ENCODE measurements at regions not wholly inside any gene's neighbourhood (a gene's known extent, or its start where the extent isn't known, plus 50 kb on each side); places are given as distances from the start of the nearest gene placed in this dataset.
"Not testable (repeated sequence)": the region's sequence is repeated elsewhere in the genome, so short reads cannot be mapped to it uniquely, and the experiment has no call there.

DNA sequence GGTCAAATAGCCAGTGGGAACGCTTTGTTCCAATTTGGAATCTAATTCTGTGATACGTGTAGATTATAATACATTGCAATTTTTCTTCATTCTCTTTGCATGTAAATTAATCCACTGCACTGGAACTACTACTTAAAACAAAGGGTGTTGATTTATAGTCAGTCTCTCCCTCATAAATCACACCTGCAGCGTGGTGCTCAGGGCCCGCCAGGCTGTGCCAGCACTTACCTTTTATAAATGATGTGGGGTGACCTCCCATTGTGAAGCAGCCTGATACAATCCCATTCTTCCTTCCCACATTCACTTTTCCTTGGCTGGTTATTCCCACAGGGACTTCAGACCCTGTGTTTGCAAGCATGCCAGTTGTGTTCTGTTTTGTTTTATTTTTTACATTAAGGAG lies 302.3 kb upstream of the ID2 start:
- Histone ChIP-seq H3K27me3 (no peaks in the 10 kb centered on the region), H3K4me3 (no peak overlapping the region), H3K4me1 (peaks cover 0 to 17% (median 6%) of the 10 kb centered on the region in 12 donors), H3K9me3 (no peaks in the 10 kb centered on the region), H3K27ac (peak overlapping the region in 11 of 12 donors; percentile 16 to 80 (median 62)), H3K36me3 (no peaks in the 10 kb centered on the region)
- no peak for DNase-seq
- 84 to 93% (median 85%) methylated on average over 4 of the region's 4 CpGs for WGBS, 4 donors
- intact Hi-C loops (cut with DNase I) = no loop called here
- TF ChIP-seq POLR2A (IDR thresholded peaks at IDR 0.05) = no peak
- no peak for TF ChIP-seq CTCF (IDR thresholded peaks at IDR 0.05)
- ATAC-seq = no peak

GRCh38 chr2:8380026-8380425 lies 301.8 kb upstream of the ID2 start:
- intact Hi-C loops (cut with DNase I) = loop anchor here in 2 of 10 donors (10.0 kb wide), 2 partner anchors 115 to 135 kb away; no protein-coding TSS in a partner anchor
- 28 to 57% (median 50%) methylated on average over 6 of the region's 6 CpGs for WGBS, 4 donors
- ATAC-seq (peak; percentile 64 to 97 (median 82)), DNase-seq (peak in 4 of 5 donors; percentile 41 to 68 (median 56))
- peak overlapping the region in 11 of 12 donors; percentile 24 to 80 (median 62) for H3K27ac ChIP-seq
- H3K4me3 ChIP-seq = no peak overlapping the region
- no peaks in the 10 kb centered on the region for H3K36me3 ChIP-seq
- no peak for TF ChIP-seq POLR2A (IDR thresholded peaks at IDR 0.05)
- no peak for TF ChIP-seq CTCF (IDR thresholded peaks at IDR 0.05)
- no peaks in the 10 kb centered on the region for H3K9me3 ChIP-seq
- H3K27me3 ChIP-seq = no peaks in the 10 kb centered on the region
- peaks cover 0 to 17% (median 6%) of the 10 kb centered on the region in 12 donors for H3K4me1 ChIP-seq

DNA sequence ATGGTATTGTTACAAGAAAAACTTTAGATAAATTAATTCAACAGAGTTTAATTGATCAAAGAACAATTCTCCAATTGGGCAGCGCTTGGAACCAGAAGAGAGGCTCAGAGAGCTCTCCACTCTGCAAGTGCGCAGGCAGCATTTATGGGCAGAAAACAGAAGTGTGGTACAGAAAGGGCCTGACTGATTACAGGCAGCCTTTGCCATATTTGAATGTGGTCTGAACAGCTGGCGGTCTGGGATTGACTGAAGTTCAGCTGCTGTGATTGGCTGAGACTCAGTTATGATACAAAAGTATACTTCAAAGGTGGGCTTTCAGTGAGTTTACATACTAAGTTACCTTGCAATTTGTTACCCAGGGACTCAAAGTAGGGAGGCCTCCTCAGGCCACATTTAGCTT lies 301.3 kb upstream of the ID2 start:
- Histone ChIP-seq H3K4me1 (peaks cover 0 to 17% (median 6%) of the 10 kb centered on the region in 12 donors), H3K4me3 (no peak overlapping the region), H3K27ac (peak overlapping the region in 10 of 12 donors; percentile 24 to 78 (median 62)), H3K36me3 (no peaks in the 10 kb centered on the region), H3K9me3 (no peaks in the 10 kb centered on the region), H3K27me3 (no peaks in the 10 kb centered on the region)
- ATAC-seq (peak in 2 of 4 donors; percentile 29 to 32), DNase-seq (no peak)
- 58 to 94% (median 83%) methylated on average over 3 of the region's 3 CpGs for WGBS, 4 donors
- intact Hi-C loops (cut with DNase I) = loop anchor here in 2 of 10 donors (10.0 kb wide), 2 partner anchors 114 to 134 kb away; no protein-coding TSS in a partner anchor
- no peak for TF ChIP-seq CTCF (IDR thresholded peaks at IDR 0.05)

- TF ChIP-seq POLR2A (IDR thresholded peaks at IDR 0.05) (no peak), CTCF (IDR thresholded peaks at IDR 0.05) (no peak)
- DNase-seq (no peak), ATAC-seq (no peak)
- Histone ChIP-seq H3K27me3 (no peaks in the 10 kb centered on the region), H3K27ac (no peak overlapping the region), H3K4me3 (no peak overlapping the region), H3K36me3 (no peaks in the 10 kb centered on the region), H3K4me1 (peaks cover 0 to 17% (median 6%) of the 10 kb centered on the region in 12 donors), H3K9me3 (no peaks in the 10 kb centered on the region)
- intact Hi-C loops (cut with DNase I) = loop anchor here in 2 of 10 donors (10.0 kb wide), 2 partner anchors 112 to 132 kb away; no protein-coding TSS in a partner anchor
- 77 to 91% (median 78%) methylated on average over 4 of the region's 4 CpGs for WGBS, 4 donors
Measured at GRCh38 chr2:8382485-8382884, 299.4 kb upstream of the ID2 start.

DNA sequence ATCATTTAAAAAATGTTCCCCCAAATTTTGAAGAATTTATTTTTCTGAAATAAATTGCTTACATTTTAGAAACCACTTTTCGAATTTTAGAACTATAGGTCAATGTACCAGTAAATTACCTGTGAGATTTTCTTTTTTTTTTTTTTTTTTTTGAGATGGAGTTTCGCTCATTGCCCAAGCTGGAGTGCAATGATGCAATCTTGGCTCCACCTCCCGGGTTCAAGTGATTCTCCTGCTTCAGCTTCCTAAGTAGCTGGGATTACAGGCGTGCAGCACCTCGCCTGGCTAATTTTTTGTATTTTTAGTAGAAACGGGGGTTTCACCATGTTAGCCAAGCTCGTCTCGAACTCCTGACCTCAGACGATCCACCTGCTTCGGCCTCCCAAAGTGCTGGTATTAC lies 295.1 kb upstream of the ID2 start:
- H3K36me3 ChIP-seq, ATAC-seq, H3K27me3 ChIP-seq, H3K9me3 ChIP-seq, H3K4me3 ChIP-seq, H3K27ac ChIP-seq, DNase-seq: not testable (repeated sequence)
- intact Hi-C loops (cut with DNase I) = loop anchor here in 2 of 10 donors (10.0 kb wide), 2 partner anchors 108 to 128 kb away; no protein-coding TSS in a partner anchor
- WGBS, 4 donors = 75 to 94% (median 82%) methylated on average over 9 to 10 of the region's 10 CpGs
- peaks cover 0 to 11% (median 1%) of the 10 kb centered on the region in 12 donors for H3K4me1 ChIP-seq

Measured in heart left ventricle (tissue), 16 donors.